ENCODE measurements at regions not wholly inside any gene's neighbourhood (a gene's known extent, or its start where the extent isn't known, plus 50 kb on each side); places are given as distances from the start of the nearest gene placed in this dataset.

- no peak for TF ChIP-seq ARID4B (CRISPR knock-in tag; IDR thresholded peaks at IDR 0.05)
- TF ChIP-seq ZHX1 (conservative IDR thresholded peaks at IDR 0.05; ENCODE audit: low read length) = no peak
- TF ChIP-seq SIN3A (IDR thresholded peaks at IDR 0.05; ENCODE audit: borderline replicate concordance in 2 of 2, control insufficient read depth in 1 of 2, low read depth in 2 of 2, low read length in 2 of 2) = no peak
- TF ChIP-seq STAG1 (CRISPR knock-in tag; IDR thresholded peaks at IDR 0.05; ENCODE audit: borderline replicate concordance) = no peak
- no peak for TF ChIP-seq BCLAF1 (IDR thresholded peaks at IDR 0.05; ENCODE audit: borderline replicate concordance in 1 of 2, control insufficient read depth in 1 of 2, low read depth in 2 of 2, low read length in 1 of 2)
- no peak for TF ChIP-seq ZNF764 (CRISPR knock-in tag; IDR thresholded peaks at IDR 0.05; ENCODE audit: low read depth)
- TF ChIP-seq, protein P1, sequence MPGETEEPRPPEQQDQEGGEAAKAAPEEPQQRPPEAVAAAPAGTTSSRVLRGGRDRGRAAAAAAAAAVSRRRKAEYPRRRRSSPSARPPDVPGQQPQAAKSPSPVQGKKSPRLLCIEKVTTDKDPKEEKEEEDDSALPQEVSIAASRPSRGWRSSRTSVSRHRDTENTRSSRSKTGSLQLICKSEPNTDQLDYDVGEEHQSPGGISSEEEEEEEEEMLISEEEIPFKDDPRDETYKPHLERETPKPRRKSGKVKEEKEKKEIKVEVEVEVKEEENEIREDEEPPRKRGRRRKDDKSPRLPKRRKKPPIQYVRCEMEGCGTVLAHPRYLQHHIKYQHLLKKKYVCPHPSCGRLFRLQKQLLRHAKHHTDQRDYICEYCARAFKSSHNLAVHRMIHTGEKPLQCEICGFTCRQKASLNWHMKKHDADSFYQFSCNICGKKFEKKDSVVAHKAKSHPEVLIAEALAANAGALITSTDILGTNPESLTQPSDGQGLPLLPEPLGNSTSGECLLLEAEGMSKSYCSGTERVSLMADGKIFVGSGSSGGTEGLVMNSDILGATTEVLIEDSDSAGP (CRISPR knock-in tag; IDR thresholded peaks at IDR 0.05) = no peak
- TF ChIP-seq CBX3 (IDR thresholded peaks at IDR 0.05; ENCODE audit: borderline replicate concordance in 1 of 2, low read length in 2 of 2) = no peak
- TF ChIP-seq TAF7 (tag; IDR thresholded peaks at IDR 0.05) = no peak
- no peak for TF ChIP-seq SMAD3 (CRISPR knock-in tag; conservative IDR thresholded peaks at IDR 0.05)
- TF ChIP-seq ZFPM2 (CRISPR knock-in tag; IDR thresholded peaks at IDR 0.05) = no peak
Observed at GRCh38 chr9:134239130-134239903, 75.0 kb upstream of the RNU6ATAC start (continued).
